H1 (cell line): ENCODE measurements at regions not wholly inside any gene's neighbourhood (a gene's known extent, or its start where the extent isn't known, plus 50 kb on each side); places are given as distances from the start of the nearest gene placed in this dataset.

Source experiments
- CTCF ChIA-PET: fragments of 300-600 bp; sonication (Branson Sonifier 250); formaldehyde crosslinking; loops from one replicate; lab custom pipeline; 2021; ENCODE audit not compliant: partially characterized antibody; lab: Charles Lee
- POLR2A ChIA-PET: fragments of 300-600 bp; sonication (Branson Sonifier 250); formaldehyde crosslinking; loops from one replicate; lab custom pipeline; 2021; ENCODE audit warnings: inconsistent platforms; ENCODE audit not compliant: partially characterized antibody; lab: Charles Lee
- DNase-seq, 2 experiments: peaks; one replicate each; pipeline versions ENCODE4 v3.0.0 to v3.0.0-alpha.2; 2010 to 2022; ENCODE audit warnings: low spot score in 2 of 2, low read depth in 1 of 2, mixed read lengths in 1 of 2
- FAIRE-seq: peaks from 2 replicates; lab custom pipeline; 2011; peaks lifted over from hg19 to GRCh38; lab: Jason Lieb, UNC
- H2AFZ ChIP-seq: 2 replicates; pipeline ENCODE4 v1.8.1; 2012; ENCODE audit warnings: low read length, inconsistent platforms
- H2AK5ac ChIP-seq: 2 replicates; pipeline ENCODE4 v1.6.1; 2013; ENCODE audit warnings: low read depth, low read length
- H2BK120ac ChIP-seq: replicated peaks from 2 replicates; pipeline ENCODE3; 2013; ENCODE audit warnings: low read depth, low read length, inconsistent platforms
- H2BK12ac ChIP-seq: 2 replicates; pipeline ENCODE4 v1.6.1; 2013; ENCODE audit warnings: low read depth, low read length
- H2BK15ac ChIP-seq: 2 replicates; pipeline ENCODE4 v1.6.1; 2013; ENCODE audit warnings: low read length
- H2BK20ac ChIP-seq: 2 replicates; pipeline ENCODE4 v1.6.1; 2013; ENCODE audit warnings: low read length
- H2BK5ac ChIP-seq: 2 replicates; pipeline ENCODE4 v1.6.1; 2013; ENCODE audit warnings: low read depth, low read length
- H3K14ac ChIP-seq: 2 replicates; pipeline ENCODE4 v1.6.1; 2013; ENCODE audit warnings: inconsistent platforms; ENCODE audit not compliant: insufficient read length
- H3K18ac ChIP-seq: 2 replicates; pipeline ENCODE4 v1.6.1; 2013; ENCODE audit warnings: low read length; ENCODE audit errors: extremely low read depth
- H3K23ac ChIP-seq: 2 replicates; pipeline ENCODE4 v1.6.1; 2013; ENCODE audit warnings: inconsistent platforms; ENCODE audit not compliant: insufficient read length
- H3K23me2 ChIP-seq: 2 replicates; pipeline ENCODE4 v1.6.1; 2013; ENCODE audit warnings: low read depth, low read length
- H3K27ac ChIP-seq: 2 replicates; pipeline ENCODE4 v1.6.1; 2011; ENCODE audit warnings: low read depth, low read length, inconsistent platforms
- H3K27me3 ChIP-seq, 4 experiments: replicated peaks in 1 of 4; 1 replicate in 1 of 4; 2 replicates in 3 of 4; pipeline versions ENCODE4 v1.6.1 to v1.8.1; 2011 to 2013; ENCODE audit warnings: low read length in 3 of 4, mild to moderate bottlenecking in 3 of 4, inconsistent platforms in 2 of 4, mixed read lengths in 2 of 4, moderate library complexity in 1 of 4; ENCODE audit not compliant: control insufficient read depth in 3 of 4, insufficient read depth in 3 of 4; ENCODE audit errors: extremely low read depth in 1 of 4
- H3K36me3 ChIP-seq, 4 experiments: 2 replicates each; pipeline versions ENCODE4 v1.6.1 to v1.8.1; 2011 to 2013; ENCODE audit warnings: mild to moderate bottlenecking in 4 of 4, low read length in 3 of 4, moderate library complexity in 2 of 4, control low read depth in 1 of 4, inconsistent platforms in 1 of 4; ENCODE audit not compliant: insufficient read depth in 4 of 4, control insufficient read depth in 2 of 4
- H3K4ac ChIP-seq: replicated peaks from 2 replicates; pipeline ENCODE3; 2013; ENCODE audit warnings: low read length, low read depth, mixed read lengths, inconsistent platforms; ENCODE audit not compliant: insufficient read length
- H3K4me1 ChIP-seq, 4 experiments: replicated peaks in 1 of 4; 1 replicate in 1 of 4; 2 replicates in 3 of 4; pipeline versions ENCODE4 v1.6.1 to v1.8.1; 2011 to 2013; ENCODE audit warnings: low read length in 3 of 4, inconsistent platforms in 2 of 4, mixed read lengths in 1 of 4; ENCODE audit not compliant: insufficient read depth in 4 of 4, control insufficient read depth in 3 of 4
- H3K4me2 ChIP-seq, 2 experiments: 2 replicates each; pipeline versions ENCODE4 v1.6.1 to v1.8.1; 2011 to 2013; ENCODE audit warnings: low read depth in 2 of 2, low read length in 2 of 2, control low read depth in 1 of 2, inconsistent platforms in 1 of 2, mild to moderate bottlenecking in 1 of 2; ENCODE audit not compliant: insufficient read depth in 1 of 2
- H3K4me3 ChIP-seq, 4 experiments: fragments of 200-600, 300-600 bp in 1 of 4; sonication (generic), shearing (Covaris generic), sonication (Bioruptor Twin) in 1 of 4; 2 replicates each; pipeline versions ENCODE4 v1.5.1 to v1.8.1; 2011 to 2016; ENCODE audit warnings: low read length in 4 of 4, low read depth in 3 of 4, control low read depth in 2 of 4, inconsistent platforms in 2 of 4, mild to moderate bottlenecking in 2 of 4, mixed read lengths in 1 of 4, moderate library complexity in 1 of 4; ENCODE audit not compliant: insufficient read depth in 2 of 4; ENCODE audit errors: extremely low read depth in 1 of 4
- H3K56ac ChIP-seq: replicated peaks from 2 replicates; pipeline ENCODE3; 2013; ENCODE audit warnings: low read depth, mild to moderate bottlenecking, mixed read lengths, low read length, inconsistent platforms; ENCODE audit not compliant: insufficient read length
- H3K79me1 ChIP-seq: 2 replicates; pipeline ENCODE4 v1.6.1; 2013; ENCODE audit warnings: low read depth, low read length, control low read depth
- H3K79me2 ChIP-seq, 2 experiments: 2 replicates each; pipeline versions ENCODE4 v1.6.1 to v1.8.1; 2012 to 2013; ENCODE audit warnings: low read length in 2 of 2, mild to moderate bottlenecking in 2 of 2, inconsistent platforms in 1 of 2; ENCODE audit not compliant: insufficient read depth in 2 of 2, control insufficient read depth in 1 of 2
- H3K9ac ChIP-seq, 4 experiments: replicated peaks in 1 of 4; 1 replicate in 1 of 4; 2 replicates in 3 of 4; pipeline versions ENCODE4 v1.6.1 to v1.8.1; 2011 to 2013; ENCODE audit warnings: low read depth in 3 of 4, low read length in 3 of 4, control low read depth in 2 of 4, mild to moderate bottlenecking in 2 of 4, moderate library complexity in 2 of 4, inconsistent platforms in 1 of 4; ENCODE audit errors: extremely low read depth in 1 of 4
- H3K9me3 ChIP-seq, 2 experiments: 2 replicates each; pipeline versions ENCODE4 v1.6.1 to v1.8.1; 2012 to 2013; ENCODE audit warnings: mild to moderate bottlenecking in 2 of 2, moderate library complexity in 2 of 2, control low read depth in 1 of 2, inconsistent platforms in 1 of 2, low read depth in 1 of 2, low read length in 1 of 2, mixed read lengths in 1 of 2; ENCODE audit not compliant: insufficient read depth in 2 of 2
- H4K20me1 ChIP-seq, 2 experiments: replicated peaks in 1 of 2; 2 replicates each; pipeline versions ENCODE3 to v1.8.1; 2011 to 2013; ENCODE audit warnings: inconsistent platforms in 2 of 2, low read length in 2 of 2, mild to moderate bottlenecking in 1 of 2; ENCODE audit not compliant: insufficient read depth in 2 of 2, control insufficient read depth in 1 of 2
- H4K5ac ChIP-seq: 2 replicates; pipeline ENCODE4 v1.6.1; 2013; ENCODE audit warnings: low read length, low read depth, mixed read lengths, inconsistent platforms; ENCODE audit not compliant: insufficient read length
- H4K8ac ChIP-seq: 2 replicates; pipeline ENCODE4 v1.8.0; 2013; ENCODE audit warnings: mild to moderate bottlenecking, moderate library complexity, low read length, inconsistent platforms; ENCODE audit not compliant: insufficient read depth; ENCODE audit errors: extremely low read depth
- H4K91ac ChIP-seq: replicated peaks from 2 replicates; pipeline ENCODE3; 2013; ENCODE audit warnings: low read length, mixed read lengths, inconsistent platforms; ENCODE audit not compliant: insufficient read length
- CEBPB ChIP-seq: IDR thresholded peaks from 2 replicates; pipeline ENCODE4 v1.6.1; 2012; ENCODE audit warnings: low read depth, low read length
- CREB1 ChIP-seq: IDR thresholded peaks from 2 replicates; pipeline ENCODE4 v1.6.1; 2012; ENCODE audit warnings: inconsistent platforms
- CTBP2 ChIP-seq: IDR thresholded peaks from 2 replicates; pipeline ENCODE4 v1.7.0; 2011; ENCODE audit warnings: borderline replicate concordance, mild to moderate bottlenecking, moderate library complexity, mixed read lengths, low read length; ENCODE audit not compliant: insufficient read depth, insufficient read length
- E2F6 ChIP-seq: IDR thresholded peaks from 2 replicates; pipeline ENCODE4 v1.6.1; 2012; ENCODE audit warnings: inconsistent platforms
- GABPA ChIP-seq: IDR thresholded peaks from 2 replicates; pipeline ENCODE4 v1.6.1; 2011; ENCODE audit warnings: mild to moderate bottlenecking, low read length, moderate library complexity, borderline replicate concordance; ENCODE audit not compliant: insufficient read depth
- HDAC6 ChIP-seq: IDR thresholded peaks from one replicate; pipeline ENCODE4 v1.7.1; 2012; ENCODE audit warnings: low read depth, mild to moderate bottlenecking, inconsistent platforms, low read length, moderate library complexity
- KDM4A ChIP-seq: IDR thresholded peaks from one replicate; pipeline ENCODE4 v1.7.1; 2012; ENCODE audit warnings: low read depth, mild to moderate bottlenecking, moderate library complexity, low read length, inconsistent platforms; ENCODE audit not compliant: severe bottlenecking
- KDM5A ChIP-seq: fragments of 200-600 bp; IDR thresholded peaks from 2 replicates; pipeline ENCODE4 v1.7.1; 2012; ENCODE audit warnings: mild to moderate bottlenecking, low read length, inconsistent platforms, mixed read lengths
- MAX ChIP-seq: IDR thresholded peaks from 2 replicates; pipeline ENCODE4 v1.6.1; 2012; ENCODE audit warnings: inconsistent platforms
- NRF1 ChIP-seq: IDR thresholded peaks from 2 replicates; pipeline ENCODE4 v1.6.1; 2011; ENCODE audit warnings: mild to moderate bottlenecking, low read depth, low read length, improper control_type of control experiment
- POLR2A ChIP-seq, 2 experiments: IDR thresholded peaks; 1 replicate in 1 of 2; 2 replicates in 1 of 2; pipeline ENCODE4 v1.6.1; 2011; ENCODE audit warnings: low read depth in 2 of 2, low read length in 2 of 2, mild to moderate bottlenecking in 2 of 2; ENCODE audit errors: control extremely low read depth in 1 of 2
- SAP30 ChIP-seq: fragments of 300-600 bp; sonication (generic); IDR thresholded peaks from 2 replicates; pipeline ENCODE4 v1.7.1; 2012; ENCODE audit warnings: low read length, moderate library complexity, mild to moderate bottlenecking, inconsistent platforms; ENCODE audit not compliant: insufficient read depth, insufficient replicate concordance
- SUZ12 ChIP-seq: fragments of 200-600 bp; sonication (generic); IDR thresholded peaks from 2 replicates; pipeline ENCODE4 v1.6.1; 2012; ENCODE audit warnings: mild to moderate bottlenecking, inconsistent platforms, low read length, moderate library complexity, mixed read lengths
- TBP ChIP-seq: IDR thresholded peaks from 2 replicates; pipeline ENCODE4 v1.6.1; 2011; ENCODE audit warnings: low read depth, low read length, improper control_type of control experiment
- ZNF274 ChIP-seq: IDR thresholded peaks from 2 replicates; pipeline ENCODE4 v1.7.0; 2012; ENCODE audit warnings: low read length, borderline replicate concordance; ENCODE audit errors: extremely low read depth
- WGBS, 2 experiments: shearing (Covaris generic) in 1 of 2; methylation state at CpG; one replicate each; pipeline versions ENCODE4 v1.1.6 to v1.1.7; 2013 to 2015; ENCODE audit warnings: low lambda C conversion rate in 2 of 2, mixed read lengths in 2 of 2, inconsistent platforms in 1 of 2, low coverage in 1 of 2, missing lambda C conversion rate in 1 of 2; ENCODE audit not compliant: insufficient replicate concordance in 2 of 2, insufficient coverage in 1 of 2, insufficient read length in 1 of 2; ENCODE audit errors: extremely low coverage in 1 of 2, missing lambda C conversion rate in 1 of 2; 5-methylcytosine and 5-hydroxymethylcytosine counted together

- DNase-seq (no peak), FAIRE-seq (no peak)
- Histone ChIP-seq H3K79me1 (no peaks in the 10 kb centered on the region), H3K4me2 (no peak overlapping the region), H2AK5ac (no peak overlapping the region), H3K9me3 (no peaks in the 10 kb centered on the region), H2BK20ac (no peak overlapping the region), H2AFZ (no peak overlapping the region), H4K8ac (no peak overlapping the region), H2BK5ac (no peak overlapping the region), H3K14ac (no peak overlapping the region), H4K5ac (no peak overlapping the region), H3K9ac (no peak overlapping the region), H3K27ac (no peak overlapping the region), H3K79me2 (no peaks in the 10 kb centered on the region), H3K18ac (no peak overlapping the region), H2BK15ac (no peak overlapping the region), H3K4me1 (0 out of 7 replicates have a peak, but pooled peaks cover 0 to 2% (median 0%) of the 10 kb centered on the region in 4 experiments), H3K56ac (no peak overlapping the region), H3K4me3 (no peak overlapping the region), H2BK12ac (no peak overlapping the region), H4K91ac (no peak overlapping the region), H4K20me1 (no peaks in the 10 kb centered on the region), H3K23ac (no peak overlapping the region), H3K27me3 (no peaks in the 10 kb centered on the region), H3K23me2 (no peaks in the 10 kb centered on the region), H2BK120ac (no peak overlapping the region), H3K36me3 (no peaks in the 10 kb centered on the region), H3K4ac (no peak overlapping the region)
- ChIA-PET POLR2A (no interaction called here), CTCF (no interaction called here)
- WGBS, 2 experiments, result 73% methylated on average over 2 of the region's 2 CpGs; no CpG with 5 or more reads in 1 of the 2 experiments
- TF ChIP-seq E2F6 (no peak), TBP (no peak), CTBP2 (no peak), MAX (no peak), CREB1 (no peak), ZNF274 (no peak), KDM5A (no peak), POLR2A (IDR thresholded peaks at IDR 0.05; ENCODE audit: control extremely low read depth in 1 of 2, low read depth in 2 of 2, low read length in 2 of 2) (no peak), SAP30 (no peak), HDAC6 (no peak), KDM4A (no peak), SUZ12 (no peak), CEBPB (no peak), GABPA (no peak), NRF1 (no peak)
These were observed 440.5 kb downstream of the NR2F2 start for GRCh38 chr15:96771035-96771434.
